Fibroblast of lung (primary cell): ENCODE measurements at regions not wholly inside any gene's neighbourhood (a gene's known extent, or its start where the extent isn't known, plus 50 kb on each side); places are given as distances from the start of the nearest gene placed in this dataset.

Source experiments
- CTCF ChIP-seq, 2 donors: IDR thresholded peaks in 1 of 2; conservative IDR thresholded peaks in 1 of 2; 1 replicate in 1 of 2; 2 replicates in 1 of 2; pipeline ENCODE4 v1.5.1; 2011 to 2012; ENCODE audit warnings: low read length in 2 of 2, control low read depth in 1 of 2, inconsistent platforms in 1 of 2, low read depth in 1 of 2, mild to moderate bottlenecking in 1 of 2
- EZH2 ChIP-seq: IDR thresholded peaks from 2 replicates; pipeline ENCODE4 v1.5.1; 2012; ENCODE audit warnings: low read length, control low read depth, mild to moderate bottlenecking; ENCODE audit errors: missing control alignments

DNA sequence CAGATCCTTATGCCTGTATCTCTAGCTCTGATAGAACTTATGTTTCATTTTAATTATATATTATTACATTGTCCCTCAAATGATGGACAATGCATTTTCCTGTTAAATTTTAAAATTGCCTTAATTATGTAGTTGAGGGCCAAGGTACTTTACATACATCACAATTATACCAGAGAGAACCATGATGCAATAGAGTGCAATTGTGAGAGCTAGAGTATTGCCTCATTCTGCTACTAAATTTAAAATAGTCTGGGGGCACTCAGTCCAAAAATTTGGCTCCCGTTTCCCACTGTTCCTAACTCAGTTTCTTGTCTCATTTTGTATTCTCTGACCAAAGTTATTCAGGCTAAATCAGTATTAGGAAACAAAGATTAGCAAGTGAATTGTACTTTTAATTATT is 378.5 kb upstream of the ZFP42 start:
- TF ChIP-seq CTCF (conservative IDR thresholded peaks at IDR 0.05 in 1 of 2, IDR thresholded peaks at IDR 0.05 in 1 of 2; ENCODE audit: low read depth in 1 of 2, low read length in 2 of 2), result no peak
- TF ChIP-seq EZH2, result no peak
